Progenitor cell of endocrine pancreas (in vitro differentiated cells): ENCODE measurements at regions not wholly inside any gene's neighbourhood (a gene's known extent, or its start where the extent isn't known, plus 50 kb on each side); places are given as distances from the start of the nearest gene placed in this dataset.
"Not testable (repeated sequence)": the region's sequence is repeated elsewhere in the genome, so short reads cannot be mapped to it uniquely, and the experiment has no call there.

Experiments used
- DNase-seq: peaks from one replicate; pipeline ENCODE4 v3.0.0; 2021; ENCODE audit warnings: low spot score; ENCODE audit not compliant: unreplicated experiment
- H3K27ac Mint-ChIP-seq: 2 replicates; pipeline ENCODE4 v1.8.0; 2021; ENCODE audit warnings: mild to moderate bottlenecking, moderate library complexity, mixed read lengths
- H3K27me3 Mint-ChIP-seq: 2 replicates; pipeline ENCODE4 v1.8.0; 2021; ENCODE audit warnings: mixed read lengths
- H3K36me3 Mint-ChIP-seq: 2 replicates; pipeline ENCODE4 v1.8.0; 2022; ENCODE audit warnings: mixed read lengths; ENCODE audit not compliant: insufficient read depth
- H3K4me1 Mint-ChIP-seq: 2 replicates; pipeline ENCODE4 v1.8.0; 2021; ENCODE audit warnings: low read depth, mixed read lengths
- H3K4me3 Mint-ChIP-seq: 2 replicates; pipeline ENCODE4 v1.8.0; 2021; ENCODE audit warnings: low read depth, mild to moderate bottlenecking, moderate library complexity, mixed read lengths
- H3K9me3 Mint-ChIP-seq: 2 replicates; pipeline ENCODE4 v1.8.0; 2021; ENCODE audit warnings: low read depth, mixed read lengths
- CTCF ChIP-seq: fragments of 200-600 bp; sonication (generic); IDR thresholded peaks from one replicate; pipeline ENCODE4 v1.5.0; 2021; ENCODE audit warnings: antibody characterized with exemption, mild to moderate bottlenecking; ENCODE audit not compliant: unreplicated experiment

GRCh38 chr3:22441711-22442110, 690.7 kb upstream of the ZNF385D start:
- no peak for TF ChIP-seq CTCF
- DNase-seq, result no peak

GRCh38 chr3:22443571-22444233, 692.7 kb upstream of the ZNF385D start:
- Mint-ChIP-seq H3K27me3 (peaks cover 5% of the 10 kb centered on the region), H3K4me3 (no peak overlapping the region), H3K27ac (no peak overlapping the region), H3K9me3 (no peaks in the 10 kb centered on the region), H3K4me1 (no peaks in the 10 kb centered on the region), H3K36me3 (no peaks in the 10 kb centered on the region)
- TF ChIP-seq CTCF, result no peak
- DNase-seq, result no peak

More at GRCh38 chr3:22441711-22442110, 690.7 kb upstream of the ZNF385D start:
- Mint-ChIP-seq H3K36me3 (no peaks in the 10 kb centered on the region), H3K4me1 (no peaks in the 10 kb centered on the region), H3K9me3 (no peaks in the 10 kb centered on the region), H3K4me3 (no peak overlapping the region), H3K27ac (no peak overlapping the region), H3K27me3 (peaks cover 5% of the 10 kb centered on the region)

GRCh38 chr3:22445336-22445735, 694.3 kb upstream of the ZNF385D start:
- not testable (repeated sequence) for H3K9me3 Mint-ChIP-seq, H3K27me3 Mint-ChIP-seq, H3K4me1 Mint-ChIP-seq, DNase-seq, H3K4me3 Mint-ChIP-seq, H3K36me3 Mint-ChIP-seq, H3K27ac Mint-ChIP-seq

- H3K27ac Mint-ChIP-seq, result no peak overlapping the region
- DNase-seq, result no peak
- H3K36me3 Mint-ChIP-seq, result no peaks in the 10 kb centered on the region
- no peaks in the 10 kb centered on the region for H3K9me3 Mint-ChIP-seq
- no peak for TF ChIP-seq CTCF
- H3K4me3 Mint-ChIP-seq, result no peak overlapping the region
- no peaks in the 10 kb centered on the region for H3K27me3 Mint-ChIP-seq
- H3K4me1 Mint-ChIP-seq, result peaks cover 2% of the 10 kb centered on the region
These were observed 699.9 kb upstream of the ZNF385D start for GRCh38 chr3:22450786-22451400.

- Mint-ChIP-seq H3K36me3 (no peaks in the 10 kb centered on the region), H3K4me1 (peaks cover 2% of the 10 kb centered on the region), H3K9me3 (no peaks in the 10 kb centered on the region), H3K27ac (no peak overlapping the region), H3K27me3 (no peaks in the 10 kb centered on the region), H3K4me3 (no peak overlapping the region)
- DNase-seq, result no peak
- no peak for TF ChIP-seq CTCF
These were observed 700.5 kb upstream of the ZNF385D start for GRCh38 chr3:22451501-22451900.

GRCh38 chr3:22453906-22454535, 703.0 kb upstream of the ZNF385D start:
- Mint-ChIP-seq H3K36me3 (no peaks in the 10 kb centered on the region), H3K27ac (no peak overlapping the region), H3K4me3 (no peak overlapping the region), H3K9me3 (no peaks in the 10 kb centered on the region), H3K4me1 (peaks cover 2% of the 10 kb centered on the region), H3K27me3 (peaks cover 3% of the 10 kb centered on the region)
- TF ChIP-seq CTCF, result no peak
- DNase-seq, result no peak
